HL-60 (cell line): ENCODE measurements at regions not wholly inside any gene's neighbourhood (a gene's known extent, or its start where the extent isn't known, plus 50 kb on each side); places are given as distances from the start of the nearest gene placed in this dataset.

Experiments used
- POLR2AphosphoS5 ChIP-seq: IDR thresholded peaks from 2 replicates; pipeline ENCODE4 v1.6.1; 2012; ENCODE audit warnings: low read depth
- TF ChIP-seq, protein P1 (sequence below): IDR thresholded peaks from one replicate; pipeline ENCODE4 v1.5.1; 2011; ENCODE audit warnings: low read length, control low read depth, inconsistent platforms; ENCODE audit not compliant: insufficient read depth

DNA sequence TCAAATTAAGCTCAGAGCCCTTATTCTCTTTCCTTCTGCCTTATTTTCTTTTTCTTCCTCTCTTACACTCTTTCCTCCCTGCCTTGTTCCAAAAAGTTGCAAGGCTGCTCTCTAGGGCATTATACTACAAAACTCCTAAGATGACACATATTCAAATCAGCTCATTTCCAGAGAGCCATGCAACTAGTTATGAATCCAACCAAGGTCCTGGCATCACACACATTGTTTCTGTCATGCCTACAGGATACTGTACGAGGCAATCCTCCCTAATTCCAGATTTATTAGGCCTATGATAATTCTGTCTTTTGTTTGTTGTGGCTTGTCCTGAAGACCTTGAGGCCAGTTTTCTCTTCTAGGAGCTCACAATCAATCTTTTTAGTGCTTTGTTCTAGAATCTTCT, 87.0 kb upstream of the TBCA start:
- TF ChIP-seq, protein P1, sequence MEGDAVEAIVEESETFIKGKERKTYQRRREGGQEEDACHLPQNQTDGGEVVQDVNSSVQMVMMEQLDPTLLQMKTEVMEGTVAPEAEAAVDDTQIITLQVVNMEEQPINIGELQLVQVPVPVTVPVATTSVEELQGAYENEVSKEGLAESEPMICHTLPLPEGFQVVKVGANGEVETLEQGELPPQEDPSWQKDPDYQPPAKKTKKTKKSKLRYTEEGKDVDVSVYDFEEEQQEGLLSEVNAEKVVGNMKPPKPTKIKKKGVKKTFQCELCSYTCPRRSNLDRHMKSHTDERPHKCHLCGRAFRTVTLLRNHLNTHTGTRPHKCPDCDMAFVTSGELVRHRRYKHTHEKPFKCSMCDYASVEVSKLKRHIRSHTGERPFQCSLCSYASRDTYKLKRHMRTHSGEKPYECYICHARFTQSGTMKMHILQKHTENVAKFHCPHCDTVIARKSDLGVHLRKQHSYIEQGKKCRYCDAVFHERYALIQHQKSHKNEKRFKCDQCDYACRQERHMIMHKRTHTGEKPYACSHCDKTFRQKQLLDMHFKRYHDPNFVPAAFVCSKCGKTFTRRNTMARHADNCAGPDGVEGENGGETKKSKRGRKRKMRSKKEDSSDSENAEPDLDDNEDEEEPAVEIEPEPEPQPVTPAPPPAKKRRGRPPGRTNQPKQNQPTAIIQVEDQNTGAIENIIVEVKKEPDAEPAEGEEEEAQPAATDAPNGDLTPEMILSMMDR: no peak
- no peak for TF ChIP-seq POLR2AphosphoS5
